Limb (tissue), 2 donors: ENCODE measurements at regions not wholly inside any gene's neighbourhood (a gene's known extent, or its start where the extent isn't known, plus 50 kb on each side); places are given as distances from the start of the nearest gene placed in this dataset.
"Not testable (repeated sequence)": the region's sequence is repeated elsewhere in the genome, so short reads cannot be mapped to it uniquely, and the experiment has no call there.

ENCODE experiments used
- DNase-seq, 2 donors: peaks; one replicate each; pipeline ENCODE4 v3.0.0-alpha.2; 2016; ENCODE audit errors: extremely low spot score in 2 of 2

DNA sequence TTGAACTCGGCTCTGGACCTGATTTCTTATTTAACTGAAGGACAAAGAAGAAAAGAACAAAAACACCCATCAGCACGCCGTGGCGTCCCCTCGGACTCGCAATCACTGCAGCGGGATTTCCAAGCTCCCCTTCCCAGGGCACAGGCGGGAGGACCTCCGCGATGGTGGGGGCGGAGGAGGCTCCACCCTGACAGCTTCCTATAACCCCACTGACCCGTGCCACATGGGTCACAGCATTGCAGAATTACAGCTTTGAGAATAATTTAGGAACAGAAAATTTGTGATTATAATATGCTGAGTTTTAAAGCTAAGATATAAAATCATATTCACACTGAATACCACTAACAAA lies 129.7 kb upstream of the SEC61G start:
- no peak for DNase-seq

DNA sequence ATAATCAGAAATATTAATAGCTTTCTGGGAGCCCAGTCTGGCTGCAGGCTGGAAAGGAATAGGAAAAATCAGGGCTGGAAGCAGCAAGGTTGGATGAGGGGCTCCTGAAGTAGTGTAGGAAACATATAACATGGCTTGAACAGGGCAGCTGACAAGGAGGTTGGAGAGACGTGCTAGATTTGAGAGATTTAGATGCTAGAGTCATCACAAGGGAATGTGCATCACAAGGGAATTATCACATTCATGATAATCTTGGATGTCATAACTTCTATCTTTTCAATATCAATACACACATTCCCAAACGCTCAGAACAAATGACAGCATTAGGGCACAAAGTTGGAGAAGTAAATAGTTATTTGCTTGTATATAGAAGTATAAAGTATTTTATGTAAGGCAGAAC lies 120.9 kb upstream of the EGFR start:
- no peak for DNase-seq

DNA sequence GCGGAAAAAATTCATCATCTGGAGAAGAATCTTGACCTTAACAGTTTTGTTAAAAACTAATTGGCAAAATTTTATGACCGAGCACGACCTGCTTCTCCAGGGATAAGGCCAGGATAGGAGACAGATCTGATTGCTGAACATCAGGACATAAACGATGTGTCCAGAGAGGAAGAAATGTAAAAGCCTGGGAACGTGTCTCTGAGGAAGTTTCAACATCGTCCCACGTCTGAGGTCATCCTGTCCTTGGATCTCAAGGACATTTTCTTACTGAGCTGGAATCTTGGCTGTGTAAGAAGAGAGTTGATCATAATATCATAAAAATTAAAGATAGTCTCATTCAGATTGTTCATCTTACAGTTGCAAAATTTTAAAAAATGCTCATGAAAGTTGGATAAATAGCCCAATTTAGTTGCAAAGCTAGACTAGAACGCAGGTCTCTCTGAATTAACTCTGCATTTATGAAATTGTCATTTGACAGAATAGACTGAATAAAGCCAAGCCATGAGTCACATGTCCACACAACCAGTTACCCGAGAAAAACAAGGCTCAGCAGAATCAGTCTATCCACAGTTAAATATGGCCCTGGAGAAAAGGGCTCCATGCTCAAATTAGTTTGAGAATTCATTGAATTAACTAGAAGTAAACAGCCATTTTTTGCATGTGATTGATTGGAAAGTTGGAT lies 120.0 kb upstream of the EGFR start:
- no peak for DNase-seq

DNA sequence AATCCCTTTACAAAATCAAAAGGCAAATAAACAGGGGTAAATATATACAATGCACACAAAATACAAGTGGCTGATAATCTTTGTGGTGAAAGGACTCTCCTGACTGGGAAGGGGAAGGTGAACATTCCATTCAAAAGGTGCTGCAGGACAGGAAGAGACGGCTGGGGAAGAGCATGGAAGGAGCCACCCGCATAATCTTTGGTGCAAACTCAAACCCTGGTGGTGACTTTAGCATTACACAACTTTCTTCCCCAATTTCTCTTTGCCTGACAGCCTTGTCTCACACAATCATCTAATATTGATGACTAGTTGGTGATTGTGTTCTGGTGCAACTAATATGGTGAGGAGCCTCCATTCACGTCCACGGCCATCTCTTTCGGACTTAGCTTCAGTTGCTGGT lies 117.0 kb upstream of the EGFR start:
- no peak for DNase-seq

DNA sequence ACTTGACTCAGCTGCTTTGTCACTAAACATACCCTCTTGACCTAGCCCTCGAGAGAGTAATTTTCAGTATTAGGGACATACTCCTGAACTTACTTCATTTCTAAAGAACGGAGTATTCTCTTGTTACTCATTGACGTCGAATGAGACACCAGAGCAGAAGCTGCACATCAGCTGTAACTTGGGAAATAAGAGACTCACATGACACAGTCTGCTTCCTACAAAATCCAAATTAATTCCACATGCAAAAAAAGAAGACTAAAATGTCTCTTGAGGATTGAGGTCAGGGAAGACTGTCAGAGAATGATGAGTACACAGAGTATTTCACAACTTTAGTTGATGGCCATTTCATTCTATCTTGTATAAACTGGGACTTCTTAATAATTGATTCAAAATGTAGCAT lies 114.7 kb upstream of the EGFR start:
- peak in 1 of 2 donors; percentile 13 for DNase-seq

DNA sequence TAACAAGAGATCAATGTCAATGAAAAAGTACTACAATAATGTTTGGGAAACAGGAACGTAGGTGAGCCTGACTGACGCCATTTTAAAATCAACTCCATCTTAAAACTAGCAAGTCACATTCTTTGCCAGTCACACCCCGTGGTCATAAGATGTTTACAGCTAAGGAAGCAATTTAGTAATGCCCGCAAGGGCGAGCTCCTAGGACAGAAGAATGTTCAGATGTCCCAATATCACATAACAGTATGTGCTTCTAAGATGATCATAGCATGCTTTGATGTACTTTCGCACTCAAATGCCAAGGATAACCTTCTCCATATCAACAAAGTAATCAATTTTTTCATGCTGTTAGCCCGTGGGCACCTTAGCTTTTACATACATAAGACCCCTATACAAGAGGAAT lies 113.8 kb upstream of the EGFR start:
- no peak for DNase-seq

DNA sequence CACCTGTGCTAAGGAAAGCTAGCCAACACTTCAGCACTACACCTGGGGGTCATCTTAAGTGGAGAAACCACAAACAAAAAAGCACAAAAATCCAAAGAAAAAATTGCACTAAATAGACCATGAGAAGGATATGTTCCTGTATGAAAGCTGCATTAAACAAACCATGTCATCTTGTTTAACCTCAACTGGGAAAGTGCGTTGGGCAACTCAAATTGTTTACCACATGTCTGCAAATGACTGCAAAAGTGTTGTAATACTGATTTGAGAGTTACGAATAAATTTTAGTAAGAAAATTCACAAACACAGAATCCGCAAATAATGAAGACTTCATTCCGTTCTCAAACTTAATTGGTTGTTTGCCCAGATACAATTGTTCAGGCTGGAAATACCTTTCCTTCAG lies 111.9 kb upstream of the EGFR start:
- DNase-seq = no peak

DNA sequence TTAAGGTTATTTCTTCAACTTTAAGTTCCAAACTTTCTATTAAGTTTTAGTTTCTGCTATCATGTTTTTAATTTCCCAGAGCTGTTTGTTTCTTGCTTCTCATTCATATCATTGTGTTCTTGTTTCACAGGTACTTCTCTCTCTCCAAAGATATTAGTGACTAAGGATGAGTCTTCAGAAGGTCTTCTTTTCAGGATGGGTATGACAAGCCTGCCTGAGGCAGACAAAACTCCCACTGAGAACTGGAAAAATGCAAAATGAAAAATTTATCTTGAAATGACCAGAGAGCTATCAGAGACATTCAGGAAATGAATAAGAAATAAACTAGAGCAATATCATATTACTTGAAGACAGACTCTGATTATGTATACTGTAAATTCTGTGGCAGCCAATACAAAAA lies 110.8 kb upstream of the EGFR start:
- DNase-seq = no peak

DNA sequence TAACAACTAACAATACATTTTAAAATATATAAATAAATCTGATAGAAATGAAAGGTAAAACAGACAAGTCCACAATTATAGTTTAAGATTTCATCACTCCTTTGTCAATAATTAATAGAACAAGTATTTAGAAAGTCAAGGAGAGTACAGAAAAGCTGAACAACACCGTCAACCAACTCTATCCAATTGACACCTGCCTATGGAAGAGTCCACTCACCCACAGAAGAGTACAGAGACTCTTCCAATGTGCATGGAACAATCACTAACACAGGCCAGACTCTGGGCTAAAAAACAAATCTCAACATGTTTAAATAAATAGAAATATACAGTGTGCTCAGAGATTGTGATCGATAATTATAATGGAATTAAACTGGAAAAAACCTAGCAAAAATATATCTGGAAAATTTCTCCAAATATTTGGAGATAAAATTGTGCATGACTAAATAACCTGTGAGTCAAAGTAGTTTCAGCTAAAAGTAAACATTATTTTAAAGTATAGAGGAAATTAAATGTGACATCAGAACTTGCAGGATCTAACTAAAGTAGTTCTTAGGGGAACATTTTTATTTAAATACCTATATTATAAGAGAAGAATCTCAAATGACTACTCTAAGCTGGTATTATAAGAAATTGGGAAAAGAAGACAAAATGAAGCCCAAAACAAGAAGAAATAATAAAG lies 109.9 kb upstream of the EGFR start:
- no peak for DNase-seq

DNA sequence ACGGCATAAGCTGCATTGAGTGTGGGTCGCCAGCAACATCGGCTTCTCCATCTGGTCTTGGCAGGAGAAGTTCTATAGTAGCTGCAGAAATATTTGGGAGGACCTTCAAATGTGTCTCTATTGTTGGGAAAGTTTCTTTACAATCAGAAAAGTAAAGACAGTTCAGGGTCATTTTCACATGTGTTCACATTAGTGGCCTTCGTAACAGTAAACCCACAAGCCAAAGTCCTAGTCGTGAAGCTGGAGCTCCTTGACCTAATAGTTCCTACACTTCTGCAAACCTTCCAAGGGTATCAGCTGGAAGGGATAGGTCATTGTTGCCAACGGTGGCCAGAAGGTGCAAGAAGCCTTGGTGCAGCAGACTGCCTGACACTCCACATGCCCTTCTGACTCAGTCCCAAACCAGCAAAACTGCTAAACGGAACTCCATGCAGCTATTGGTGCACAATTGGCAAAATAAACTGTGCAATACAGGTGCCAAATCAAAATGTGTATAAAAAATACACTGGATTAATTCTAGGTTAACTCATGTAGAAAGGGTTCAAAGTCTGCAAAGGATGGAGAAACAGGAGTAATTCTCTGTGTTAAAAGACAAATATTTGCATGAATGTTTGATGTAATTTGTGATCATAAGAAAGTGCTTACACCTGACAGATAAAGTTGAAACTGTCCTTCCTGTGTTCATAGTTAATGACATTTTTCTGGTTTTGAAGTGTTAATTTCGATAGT lies 102.8 kb upstream of the EGFR start:
- no peak for DNase-seq

DNA sequence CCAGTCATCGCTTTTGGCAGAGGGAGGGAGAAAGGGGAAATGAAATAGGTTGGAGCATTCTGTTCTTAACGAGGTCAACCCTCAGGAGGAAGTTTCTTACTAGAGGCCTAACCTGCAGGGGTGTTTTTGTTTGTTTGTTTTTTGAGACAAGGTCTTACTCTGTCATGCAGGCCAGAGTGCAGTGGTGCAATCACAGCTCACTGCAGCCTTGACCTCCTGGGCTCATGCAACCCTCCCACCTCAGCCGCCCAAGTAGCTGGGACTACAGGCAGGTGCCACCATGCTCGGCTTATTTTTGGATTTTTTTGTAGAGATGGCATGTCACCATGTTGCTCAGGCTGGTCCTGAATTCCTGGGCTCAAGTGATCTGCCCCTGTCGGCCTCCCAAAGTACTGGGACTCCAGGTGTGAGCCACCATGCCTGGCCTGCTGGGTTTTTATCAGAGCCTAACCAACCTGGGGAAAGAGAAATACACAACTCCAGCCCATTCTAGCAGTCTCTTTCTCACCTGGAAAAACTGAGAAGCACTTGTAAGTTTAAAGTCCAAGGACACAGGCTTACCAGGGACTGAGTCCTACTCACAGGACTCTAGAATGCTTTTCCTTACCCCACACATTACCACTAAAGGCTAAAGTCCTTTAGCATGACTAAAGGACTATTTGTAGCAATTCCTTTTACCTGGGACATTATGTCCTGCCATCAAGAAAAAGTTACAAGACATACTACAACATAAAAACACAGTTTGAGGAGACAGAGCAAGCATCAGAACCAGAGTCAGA lies 101.0 kb upstream of the EGFR start:
- no peak for DNase-seq

DNA sequence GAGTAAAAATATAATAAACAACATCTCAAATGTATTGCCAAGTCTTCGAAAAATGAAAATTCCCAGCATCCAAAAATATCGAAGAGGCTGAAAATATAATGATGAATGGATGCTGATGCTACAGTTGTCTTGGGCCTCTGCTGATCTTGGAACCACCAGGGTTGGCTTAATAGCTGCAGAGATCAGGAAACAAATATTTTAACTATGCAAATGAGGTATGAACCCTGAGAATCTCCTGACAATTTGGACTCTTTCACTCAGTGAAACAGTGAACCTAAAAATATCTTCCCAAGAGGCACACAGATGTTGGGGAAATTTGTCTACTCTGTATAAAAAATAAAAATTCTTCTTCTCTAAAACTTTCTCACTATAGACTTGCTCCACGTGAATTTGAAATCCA lies 97.7 kb upstream of the EGFR start:
- no peak for DNase-seq

DNA sequence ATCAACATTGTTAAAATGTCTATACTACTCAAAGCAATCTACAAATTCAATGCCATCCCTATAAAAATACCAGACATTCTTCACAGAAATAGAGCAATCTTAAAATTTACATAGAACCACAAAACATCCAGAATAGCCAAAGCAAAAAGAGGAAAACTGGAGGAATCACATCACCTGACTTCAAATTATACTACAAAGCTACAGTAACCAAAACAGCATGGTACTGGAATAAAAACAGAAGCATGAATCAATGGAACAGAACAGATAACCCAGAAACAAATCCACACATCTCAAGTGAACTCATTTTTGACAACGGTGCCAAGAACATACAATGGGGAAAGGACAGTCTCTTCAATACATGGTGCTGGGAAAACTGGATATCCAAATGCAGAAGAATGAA lies 87.3 kb upstream of the EGFR start:
- DNase-seq = no peak

DNA sequence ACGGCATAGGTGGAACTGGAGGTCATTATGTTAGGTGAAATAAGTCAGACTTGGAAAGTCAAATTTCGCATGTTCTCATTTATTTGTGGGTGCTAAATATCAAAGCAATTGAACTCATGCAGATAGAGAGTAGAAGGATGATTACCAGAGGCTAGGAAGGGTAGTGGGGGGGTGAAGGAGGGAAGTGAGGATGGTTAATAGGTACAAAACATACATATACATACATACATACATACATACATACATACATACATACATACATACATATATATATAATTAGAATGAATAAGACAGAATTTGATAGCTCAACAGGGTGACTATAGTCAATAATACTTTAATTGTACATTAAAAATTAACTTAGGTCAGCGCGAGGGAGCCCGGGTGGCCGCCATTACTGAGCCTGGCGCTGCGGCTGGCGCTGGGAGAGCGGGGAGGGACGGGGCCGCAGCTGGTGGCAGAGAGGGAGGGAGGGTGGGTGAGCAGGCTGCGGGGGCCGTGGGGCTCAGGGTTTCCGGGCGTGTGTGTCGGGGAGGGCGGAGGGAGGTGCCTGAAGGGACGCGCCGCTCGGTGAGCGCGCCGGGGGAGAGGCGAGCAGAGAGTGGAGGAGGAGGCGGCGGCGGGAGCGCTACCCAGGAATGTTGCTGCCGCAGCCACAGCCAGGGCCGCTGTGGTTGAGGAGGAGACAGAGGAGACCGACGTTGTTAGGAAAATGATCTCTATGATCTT lies 85.8 kb upstream of the EGFR start:
- peak; percentile 77 to 85 for DNase-seq

DNA sequence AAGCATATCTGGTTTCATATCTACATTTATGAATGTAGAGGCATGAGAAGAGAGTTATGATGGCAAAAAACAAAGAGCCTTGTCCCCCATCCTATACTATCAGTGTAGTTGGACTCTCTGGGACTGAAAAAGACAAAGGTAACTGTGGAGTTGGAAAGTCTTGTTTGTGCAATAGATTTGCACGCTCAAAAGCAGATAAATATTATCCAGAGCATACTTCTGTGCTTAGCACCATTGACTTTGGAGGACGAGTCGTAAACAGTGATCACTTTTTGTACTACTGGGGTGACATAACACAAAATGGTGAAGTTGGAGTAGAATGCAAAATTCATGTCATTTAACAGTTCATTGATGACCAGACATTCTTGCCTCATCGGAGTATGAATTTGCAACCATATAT lies 85.2 kb upstream of the EGFR start:
- DNase-seq = no peak

DNA sequence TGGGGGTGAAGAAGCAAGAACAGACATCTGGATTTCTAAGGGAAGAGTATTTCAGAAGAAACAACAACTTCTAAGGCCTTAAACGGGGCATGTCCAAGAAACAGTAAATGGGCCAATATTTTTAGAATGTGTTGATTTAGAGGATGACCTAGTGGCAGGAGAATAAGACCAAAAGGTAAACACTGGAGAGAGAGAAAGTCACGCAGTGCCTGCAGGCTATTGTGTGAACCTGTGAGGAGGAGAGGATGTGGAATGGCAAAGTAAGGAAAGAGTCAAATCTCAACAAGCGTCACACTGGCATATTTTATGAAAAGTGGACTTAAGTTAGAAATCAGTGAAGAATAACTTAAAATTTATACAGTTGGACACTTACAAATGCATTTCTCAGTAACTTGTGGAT lies 78.1 kb upstream of the EGFR start:
- DNase-seq = no peak

DNA sequence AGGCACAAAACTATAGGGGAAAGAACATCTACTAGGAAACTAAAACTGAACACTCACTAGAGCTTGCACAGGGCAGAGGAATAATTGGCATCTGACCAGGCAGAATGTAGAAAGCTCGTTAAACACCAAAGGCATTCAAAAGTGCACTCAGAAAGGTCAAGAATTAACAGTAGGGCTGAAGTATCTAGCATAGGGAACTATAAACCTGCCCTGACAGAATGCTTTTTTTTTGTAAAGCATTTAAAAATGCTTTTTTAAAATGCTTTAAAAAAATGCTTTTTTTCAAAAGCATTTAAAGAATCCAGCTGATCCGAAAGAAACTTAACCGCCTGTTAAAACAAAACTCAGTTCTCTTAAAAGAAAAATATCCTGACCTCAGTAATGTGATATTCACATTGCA lies 74.6 kb upstream of the EGFR start:
- no peak for DNase-seq

DNA sequence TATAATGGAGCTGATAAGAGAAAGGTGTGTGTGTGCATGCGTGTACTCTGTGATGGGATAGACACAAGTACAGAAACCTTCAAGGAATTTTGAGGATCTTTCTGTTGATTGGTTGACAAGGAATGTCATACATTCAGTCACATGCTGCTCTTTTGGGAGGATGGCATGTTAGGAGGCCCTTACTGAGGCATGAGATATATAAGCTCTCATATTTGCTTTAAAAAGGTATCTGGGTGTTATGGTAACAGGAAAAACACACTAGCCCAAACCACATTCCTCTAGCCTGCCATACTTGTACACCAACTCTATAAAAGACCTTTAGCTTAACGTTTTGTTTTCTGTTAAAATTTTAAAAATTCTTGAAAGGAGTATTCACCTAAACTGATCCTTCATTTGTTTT lies 72.5 kb upstream of the EGFR start:
- no peak for DNase-seq

DNA sequence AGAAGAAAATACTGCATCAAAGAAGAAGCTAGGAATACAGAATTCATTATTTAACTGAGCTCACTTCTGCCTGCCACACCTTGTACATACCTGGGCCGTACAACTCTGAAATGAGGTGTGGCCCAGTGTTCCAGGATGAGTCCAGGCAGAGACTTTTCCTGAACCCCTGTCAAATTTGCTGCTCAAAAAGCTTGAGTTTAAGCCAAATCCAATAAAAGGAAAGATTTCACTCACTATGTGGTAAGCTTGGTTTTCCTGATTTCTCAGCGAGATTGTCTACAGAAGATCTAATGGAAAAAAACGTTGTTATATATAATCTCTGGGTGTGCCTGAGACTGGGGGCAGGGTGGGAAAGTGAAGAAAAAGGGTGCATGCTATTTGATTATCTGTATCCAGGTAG lies 72.1 kb upstream of the EGFR start:
- DNase-seq = no peak

DNA sequence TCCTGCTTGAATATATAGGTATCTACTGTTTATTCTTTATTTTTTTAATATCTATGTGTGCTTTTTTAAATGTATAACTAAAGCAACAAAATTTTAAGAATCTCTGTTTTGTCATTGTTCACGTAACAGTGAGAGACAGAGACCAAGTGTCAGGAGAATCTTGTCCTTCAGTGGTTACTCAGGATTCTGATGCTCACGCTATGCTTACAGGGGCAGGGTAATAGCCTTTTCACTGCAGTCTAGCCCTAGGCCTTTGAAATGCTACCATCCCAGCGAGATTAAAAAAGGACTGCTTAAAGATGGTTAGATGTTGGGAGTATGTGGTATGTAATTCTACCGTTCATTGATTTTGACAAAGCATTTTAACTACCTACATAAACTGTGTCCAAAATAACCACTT lies 71.6 kb upstream of the EGFR start:
- no peak for DNase-seq

DNA sequence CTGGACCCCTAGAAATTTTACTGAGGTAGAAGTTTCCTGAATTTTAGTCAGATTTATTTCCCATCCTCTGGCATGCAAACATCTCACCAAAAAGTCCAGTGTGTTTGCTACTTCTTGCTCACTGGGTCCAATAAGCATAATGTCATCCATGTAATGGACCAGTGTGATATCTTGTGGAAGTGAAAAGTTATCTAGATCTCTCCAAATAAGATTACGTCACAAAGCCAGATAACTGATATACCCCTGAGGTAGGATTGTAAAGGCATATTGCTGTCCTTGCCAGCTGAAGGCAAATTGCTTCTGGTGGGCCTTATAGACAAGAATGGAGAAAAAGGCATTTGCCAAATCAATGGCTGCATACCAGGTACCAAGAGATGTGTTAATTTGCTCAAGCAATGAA lies 69.3 kb upstream of the EGFR start:
- DNase-seq = not testable (repeated sequence)

DNA sequence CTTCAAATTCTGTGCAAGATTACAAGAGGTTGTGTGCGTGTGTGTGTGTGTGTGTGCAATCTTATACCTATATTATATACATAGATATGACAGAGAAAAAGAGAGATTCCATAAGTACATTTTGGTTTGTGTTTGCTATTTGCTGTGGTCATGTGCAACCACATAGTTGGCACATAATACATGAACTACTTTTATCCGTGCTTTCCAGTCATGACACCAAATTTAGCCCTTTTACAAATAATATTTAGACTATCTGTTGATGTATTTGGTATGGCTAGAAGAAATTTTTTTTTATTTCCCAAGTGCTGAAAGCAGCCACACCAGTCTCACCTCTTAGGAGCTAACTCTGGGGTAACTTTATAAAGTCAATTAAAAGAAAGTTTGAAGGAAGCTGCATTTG lies 63.5 kb upstream of the EGFR start:
- DNase-seq = no peak
